ENCODE measurements at regions not wholly inside any gene's neighbourhood (a gene's known extent, or its start where the extent isn't known, plus 50 kb on each side); places are given as distances from the start of the nearest gene placed in this dataset.

DNA sequence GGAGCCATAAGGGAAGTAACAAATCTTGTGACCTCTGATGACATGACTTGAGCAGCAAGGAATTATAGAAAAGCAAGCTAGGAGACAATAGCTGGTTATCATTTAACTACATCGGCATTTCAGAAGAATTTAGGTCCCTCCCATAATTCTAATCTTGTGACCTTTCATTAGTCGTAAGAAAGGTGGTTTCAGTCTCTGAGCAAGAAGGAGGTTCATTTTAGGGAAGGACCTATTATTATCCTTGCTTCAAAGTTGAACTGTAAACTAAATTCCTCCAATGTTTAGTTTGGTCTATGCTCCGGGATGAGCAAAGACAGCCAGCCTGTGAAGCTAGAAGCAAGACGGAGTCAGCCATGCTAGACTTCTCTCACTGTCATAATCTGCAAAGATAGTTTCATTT lies 159.6 kb downstream of the SLC16A9 start:
- Histone ChIP-seq H3K27me3 (ENCODE audit: insufficient read depth, low read length, poor library complexity) (no peaks in the 10 kb centered on the region), H3K27ac (ENCODE audit: low read depth, low read length) (no peak overlapping the region), H2BK120ac (ENCODE audit: low read depth, low read length) (no peak overlapping the region), H2AK5ac (ENCODE audit: low read length) (no peak overlapping the region), H3K4me2 (ENCODE audit: low read length) (no peak overlapping the region), H3K4ac (ENCODE audit: low read depth, low read length) (no peak overlapping the region), H3K79me1 (ENCODE audit: low read length) (no peaks in the 10 kb centered on the region), H4K8ac (ENCODE audit: low read depth, low read length) (no peak overlapping the region), H3K4me1 (ENCODE audit: control insufficient read depth, low read depth, low read length) (no peaks in the 10 kb centered on the region), H2BK15ac (replicated peaks; ENCODE audit: low read depth) (no peak overlapping the region), H4K5ac (ENCODE audit: low read length) (no peak overlapping the region), H3K4me3 (ENCODE audit: low read length) (no peak overlapping the region), H3K36me3 (ENCODE audit: control insufficient read depth, insufficient read depth, low read length) (no peaks in the 10 kb centered on the region), H2BK5ac (ENCODE audit: low read length) (no peak overlapping the region), H3K79me2 (ENCODE audit: control insufficient read depth, insufficient read depth, low read length) (no peaks in the 10 kb centered on the region), H3K18ac (ENCODE audit: low read length) (no peak overlapping the region), H3K23ac (ENCODE audit: low read length) (no peak overlapping the region), H3K56ac (ENCODE audit: low read length) (no peak overlapping the region), H3K9ac (ENCODE audit: low read length) (no peak overlapping the region)
- DNase-seq = no peak
- no CpG with 5 or more reads among the region's 4 CpGs for WGBS (ENCODE audit: extremely low coverage, insufficient coverage, low lambda C conversion rate)

GRCh38 chr10:59538623-59539022 lies 171.0 kb downstream of the SLC16A9 start:
- H3K56ac ChIP-seq (ENCODE audit: low read length) = no peak overlapping the region
- H2AK5ac ChIP-seq (ENCODE audit: low read length) = no peak overlapping the region
- H3K79me2 ChIP-seq (ENCODE audit: control insufficient read depth, insufficient read depth, low read length) = no peaks in the 10 kb centered on the region
- no peaks in the 10 kb centered on the region for H3K36me3 ChIP-seq (ENCODE audit: control insufficient read depth, insufficient read depth, low read length)
- H3K18ac ChIP-seq (ENCODE audit: low read length) = no peak overlapping the region
- H3K4me2 ChIP-seq (ENCODE audit: low read length) = no peak overlapping the region
- no peaks in the 10 kb centered on the region for H3K79me1 ChIP-seq (ENCODE audit: low read length)
- H3K23ac ChIP-seq (ENCODE audit: low read length) = no peak overlapping the region
- no peak for DNase-seq
- no peak overlapping the region for H2BK5ac ChIP-seq (ENCODE audit: low read length)
- H2BK15ac ChIP-seq (replicated peaks; ENCODE audit: low read depth) = no peak overlapping the region
- H3K4me1 ChIP-seq (ENCODE audit: control insufficient read depth, low read depth, low read length) = no peaks in the 10 kb centered on the region
- no peak overlapping the region for H4K5ac ChIP-seq (ENCODE audit: low read length)
- H4K8ac ChIP-seq (ENCODE audit: low read depth, low read length) = no peak overlapping the region
- no peak overlapping the region for H2BK120ac ChIP-seq (ENCODE audit: low read depth, low read length)
- H3K4me3 ChIP-seq (ENCODE audit: low read length) = no peak overlapping the region
- H3K27ac ChIP-seq (ENCODE audit: low read depth, low read length) = no peak overlapping the region
- H3K27me3 ChIP-seq (ENCODE audit: insufficient read depth, low read length, poor library complexity) = no peaks in the 10 kb centered on the region
- H3K4ac ChIP-seq (ENCODE audit: low read depth, low read length) = no peak overlapping the region
- no CpG with 5 or more reads among the region's 11 CpGs for WGBS (ENCODE audit: extremely low coverage, insufficient coverage, low lambda C conversion rate)
- no peak overlapping the region for H3K9ac ChIP-seq (ENCODE audit: low read length)

- Histone ChIP-seq H3K56ac (ENCODE audit: low read length) (no peak overlapping the region), H3K23ac (ENCODE audit: low read length) (no peak overlapping the region), H4K5ac (ENCODE audit: low read length) (no peak overlapping the region), H3K9ac (ENCODE audit: low read length) (no peak overlapping the region), H3K4me3 (ENCODE audit: low read length) (no peak overlapping the region), H2AK5ac (ENCODE audit: low read length) (no peak overlapping the region), H2BK120ac (ENCODE audit: low read depth, low read length) (no peak overlapping the region), H3K18ac (ENCODE audit: low read length) (no peak overlapping the region), H3K27me3 (ENCODE audit: insufficient read depth, low read length, poor library complexity) (no peaks in the 10 kb centered on the region), H3K4me1 (ENCODE audit: control insufficient read depth, low read depth, low read length) (no peaks in the 10 kb centered on the region), H3K79me1 (ENCODE audit: low read length) (no peaks in the 10 kb centered on the region), H2BK5ac (ENCODE audit: low read length) (no peak overlapping the region), H3K79me2 (ENCODE audit: control insufficient read depth, insufficient read depth, low read length) (no peaks in the 10 kb centered on the region), H3K4me2 (ENCODE audit: low read length) (no peak overlapping the region), H3K4ac (ENCODE audit: low read depth, low read length) (no peak overlapping the region), H3K27ac (ENCODE audit: low read depth, low read length) (no peak overlapping the region), H4K8ac (ENCODE audit: low read depth, low read length) (no peak overlapping the region), H3K36me3 (ENCODE audit: control insufficient read depth, insufficient read depth, low read length) (no peaks in the 10 kb centered on the region), H2BK15ac (replicated peaks; ENCODE audit: low read depth) (no peak overlapping the region)
- DNase-seq = no peak
- WGBS (ENCODE audit: extremely low coverage, insufficient coverage, low lambda C conversion rate) = no CpG with 5 or more reads among the region's 4 CpGs
Observed at GRCh38 chr10:59537501-59537900, 172.1 kb downstream of the SLC16A9 start.

DNA sequence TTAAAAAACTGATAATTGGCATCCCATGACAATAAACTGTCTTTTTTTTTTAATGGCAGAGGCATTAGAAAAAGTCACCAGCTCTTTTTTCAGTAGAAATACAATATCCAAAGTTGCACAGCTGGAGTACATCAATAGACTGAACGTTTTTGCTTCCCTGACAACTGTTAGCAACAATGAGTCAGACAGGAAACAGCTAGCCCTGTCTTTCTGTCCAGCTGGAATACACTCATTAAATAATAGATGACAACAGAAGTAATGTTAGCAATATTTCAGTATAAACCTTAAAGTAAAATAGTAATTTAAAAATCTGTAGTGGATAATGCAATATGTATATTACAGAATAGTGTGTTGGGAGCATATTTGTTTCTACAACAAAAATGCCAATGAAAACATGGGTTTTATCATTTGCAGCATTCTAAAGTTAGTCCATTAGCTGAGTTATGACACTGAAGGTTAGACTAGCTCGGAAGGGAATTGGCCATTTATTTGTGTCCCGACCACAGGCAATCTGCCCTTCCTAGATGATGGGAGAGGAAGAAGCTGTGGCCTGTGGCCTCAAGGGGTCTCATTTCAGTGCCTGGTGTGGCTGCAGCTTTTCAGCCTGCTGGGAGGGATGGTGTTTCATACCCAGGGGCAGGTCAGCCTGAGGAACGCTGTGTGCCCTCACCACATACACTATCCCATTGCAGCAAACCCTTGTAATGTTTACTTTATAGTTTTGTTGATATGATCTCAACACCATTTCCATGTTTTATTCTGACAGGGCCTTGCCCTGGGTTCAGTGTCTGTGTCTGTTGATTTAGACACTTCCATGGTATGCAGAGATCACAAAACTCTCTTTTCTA lies 173.3 kb downstream of the SLC16A9 start:
- Histone ChIP-seq H3K4ac (ENCODE audit: low read depth, low read length) (no peak overlapping the region), H3K27me3 (ENCODE audit: insufficient read depth, low read length, poor library complexity) (no peaks in the 10 kb centered on the region), H3K79me2 (ENCODE audit: control insufficient read depth, insufficient read depth, low read length) (no peaks in the 10 kb centered on the region), H3K23ac (ENCODE audit: low read length) (no peak overlapping the region), H3K9ac (ENCODE audit: low read length) (no peak overlapping the region), H2BK15ac (replicated peaks; ENCODE audit: low read depth) (no peak overlapping the region), H3K4me3 (ENCODE audit: low read length) (no peak overlapping the region), H2AK5ac (ENCODE audit: low read length) (no peak overlapping the region), H2BK5ac (ENCODE audit: low read length) (no peak overlapping the region), H4K5ac (ENCODE audit: low read length) (no peak overlapping the region), H3K4me2 (ENCODE audit: low read length) (no peak overlapping the region), H3K18ac (ENCODE audit: low read length) (no peak overlapping the region), H3K79me1 (ENCODE audit: low read length) (no peaks in the 10 kb centered on the region), H3K27ac (ENCODE audit: low read depth, low read length) (no peak overlapping the region), H4K8ac (ENCODE audit: low read depth, low read length) (no peak overlapping the region), H3K36me3 (ENCODE audit: control insufficient read depth, insufficient read depth, low read length) (no peaks in the 10 kb centered on the region), H3K4me1 (ENCODE audit: control insufficient read depth, low read depth, low read length) (no peaks in the 10 kb centered on the region), H3K56ac (ENCODE audit: low read length) (no peak overlapping the region), H2BK120ac (ENCODE audit: low read depth, low read length) (no peak overlapping the region)
- WGBS (ENCODE audit: extremely low coverage, insufficient coverage, low lambda C conversion rate) = no CpG with 5 or more reads among the region's 4 CpGs
- DNase-seq = no peak

DNA sequence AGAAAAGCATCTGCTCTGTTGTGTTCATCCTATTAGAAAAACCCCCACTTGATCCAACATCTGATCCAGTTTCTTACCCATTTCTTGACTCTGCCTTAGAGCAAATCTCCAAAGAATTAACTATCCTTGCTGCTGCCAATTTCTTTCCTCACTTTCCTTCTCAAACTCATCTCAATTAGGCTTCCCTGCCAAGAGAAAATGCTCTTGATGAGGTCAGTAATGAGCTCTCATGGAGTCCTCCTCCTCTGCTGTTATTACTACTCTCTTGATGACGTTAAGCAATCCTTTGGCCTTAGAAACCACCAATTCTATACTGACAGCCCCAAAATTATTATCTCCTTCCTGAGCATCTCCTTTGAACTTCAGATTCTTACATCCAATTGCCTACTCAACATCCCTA lies 162.0 kb upstream of the FAM13C start:
- no peak overlapping the region for H3K4me3 ChIP-seq (ENCODE audit: low read length)
- no peak overlapping the region for H3K27ac ChIP-seq (ENCODE audit: low read depth, low read length)
- H3K4me1 ChIP-seq (ENCODE audit: control insufficient read depth, low read depth, low read length) = no peaks in the 10 kb centered on the region
- H3K18ac ChIP-seq (ENCODE audit: low read length) = no peak overlapping the region
- H4K5ac ChIP-seq (ENCODE audit: low read length) = no peak overlapping the region
- no peak overlapping the region for H3K4me2 ChIP-seq (ENCODE audit: low read length)
- DNase-seq = no peak
- WGBS (ENCODE audit: extremely low coverage, insufficient coverage, low lambda C conversion rate) = no CpG with 5 or more reads among the region's 1 CpG
- no peaks in the 10 kb centered on the region for H3K79me2 ChIP-seq (ENCODE audit: control insufficient read depth, insufficient read depth, low read length)
- H4K8ac ChIP-seq (ENCODE audit: low read depth, low read length) = no peak overlapping the region
- H2AK5ac ChIP-seq (ENCODE audit: low read length) = no peak overlapping the region
- H2BK5ac ChIP-seq (ENCODE audit: low read length) = no peak overlapping the region
- no peak overlapping the region for H3K23ac ChIP-seq (ENCODE audit: low read length)
- H3K27me3 ChIP-seq (ENCODE audit: insufficient read depth, low read length, poor library complexity) = no peaks in the 10 kb centered on the region
- no peaks in the 10 kb centered on the region for H3K36me3 ChIP-seq (ENCODE audit: control insufficient read depth, insufficient read depth, low read length)
- H3K56ac ChIP-seq (ENCODE audit: low read length) = no peak overlapping the region
- H2BK15ac ChIP-seq (replicated peaks; ENCODE audit: low read depth) = no peak overlapping the region
- H3K79me1 ChIP-seq (ENCODE audit: low read length) = no peaks in the 10 kb centered on the region
- H3K9ac ChIP-seq (ENCODE audit: low read length) = no peak overlapping the region
- no peak overlapping the region for H3K4ac ChIP-seq (ENCODE audit: low read depth, low read length)
- no peak overlapping the region for H2BK120ac ChIP-seq (ENCODE audit: low read depth, low read length)

DNA sequence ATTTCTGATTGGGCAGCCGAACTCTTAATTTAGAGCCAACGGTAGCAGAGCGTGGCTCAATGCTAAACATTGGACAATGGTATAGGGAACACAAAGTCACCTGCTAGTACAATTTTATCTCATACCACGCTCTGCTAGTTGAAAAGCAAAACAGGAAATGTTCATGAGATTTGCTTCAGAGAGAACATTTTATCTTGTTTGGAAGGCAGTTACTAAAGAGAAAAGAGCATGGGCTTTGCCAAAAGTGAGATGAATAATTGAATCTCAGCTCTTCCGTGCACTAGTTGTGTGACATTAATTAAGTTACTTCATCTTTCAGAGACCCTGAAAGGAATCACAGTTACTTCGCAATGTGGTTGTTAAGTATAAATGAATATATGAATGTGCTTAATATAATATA lies 161.5 kb upstream of the FAM13C start:
- Histone ChIP-seq H3K4ac (ENCODE audit: low read depth, low read length) (no peak overlapping the region), H3K27ac (ENCODE audit: low read depth, low read length) (no peak overlapping the region), H2BK120ac (ENCODE audit: low read depth, low read length) (no peak overlapping the region), H4K5ac (ENCODE audit: low read length) (no peak overlapping the region), H3K79me1 (ENCODE audit: low read length) (no peaks in the 10 kb centered on the region), H3K56ac (ENCODE audit: low read length) (no peak overlapping the region), H4K8ac (ENCODE audit: low read depth, low read length) (no peak overlapping the region), H2AK5ac (ENCODE audit: low read length) (no peak overlapping the region), H2BK15ac (replicated peaks; ENCODE audit: low read depth) (no peak overlapping the region), H3K4me2 (ENCODE audit: low read length) (no peak overlapping the region), H3K4me1 (ENCODE audit: control insufficient read depth, low read depth, low read length) (no peaks in the 10 kb centered on the region), H3K36me3 (ENCODE audit: control insufficient read depth, insufficient read depth, low read length) (no peaks in the 10 kb centered on the region), H3K4me3 (ENCODE audit: low read length) (no peak overlapping the region), H2BK5ac (ENCODE audit: low read length) (no peak overlapping the region), H3K27me3 (ENCODE audit: insufficient read depth, low read length, poor library complexity) (no peaks in the 10 kb centered on the region), H3K79me2 (ENCODE audit: control insufficient read depth, insufficient read depth, low read length) (no peaks in the 10 kb centered on the region), H3K23ac (ENCODE audit: low read length) (no peak overlapping the region), H3K18ac (ENCODE audit: low read length) (no peak overlapping the region), H3K9ac (ENCODE audit: low read length) (no peak overlapping the region)
- DNase-seq = no peak
- WGBS (ENCODE audit: extremely low coverage, insufficient coverage, low lambda C conversion rate) = no CpG with 5 or more reads among the region's 6 CpGs

Measured in mesendoderm (in vitro differentiated cells).